NCI-H146 treated with DMSO at 0.1 percent for 48 hours (cell line): ENCODE measurements at regions not wholly inside any gene's neighbourhood (a gene's known extent, or its start where the extent isn't known, plus 50 kb on each side); places are given as distances from the start of the nearest gene placed in this dataset.
A peak's percentile ranks its signal among the peaks of the same experiment; 100 is the strongest.

Experiments
- DNase-seq: peaks from one replicate; lab custom pipeline; 2025; ENCODE audit not compliant: unreplicated experiment; lab: John Stamatoyannopoulos, UW

GRCh38 chr17:77872199-77872598 is 86.3 kb upstream of the TNRC6C start:
- DNase-seq: no peak

- no peak for DNase-seq
Observed at GRCh38 chr17:77872714-77873499, 85.6 kb upstream of the TNRC6C start.

GRCh38 chr17:77873500-77874302 is 84.8 kb upstream of the TNRC6C start:
- no peak for DNase-seq

GRCh38 chr17:77874303-77875050 is 84.0 kb upstream of the TNRC6C start:
- DNase-seq: no peak

- DNase-seq: no peak
Observed at GRCh38 chr17:77875051-77875780, 83.3 kb upstream of the TNRC6C start.

GRCh38 chr17:77875881-77876509 is 82.5 kb upstream of the TNRC6C start:
- no peak for DNase-seq

GRCh38 chr17:77877036-77877435 is 81.5 kb upstream of the TNRC6C start:
- DNase-seq: no peak

GRCh38 chr17:77877646-77878355 is 80.7 kb upstream of the TNRC6C start:
- DNase-seq: no peak

GRCh38 chr17:77879226-77879895 is 79.1 kb upstream of the TNRC6C start:
- DNase-seq: no peak

- no peak for DNase-seq
Observed at GRCh38 chr17:77879896-77880280, 78.6 kb upstream of the TNRC6C start.

- no peak for DNase-seq
Observed at GRCh38 chr17:77880711-77881450, 77.6 kb upstream of the TNRC6C start.

- no peak for DNase-seq
Observed at GRCh38 chr17:77881545-77881944, 77.0 kb upstream of the TNRC6C start.

GRCh38 chr17:77882040-77882439 is 76.5 kb upstream of the TNRC6C start:
- no peak for DNase-seq

- no peak for DNase-seq
Observed at GRCh38 chr17:77882481-77883212, 75.9 kb upstream of the TNRC6C start.

GRCh38 chr17:77883213-77883650 is 75.3 kb upstream of the TNRC6C start:
- no peak for DNase-seq

GRCh38 chr17:77884019-77884418 is 74.5 kb upstream of the TNRC6C start:
- peak; percentile 6 for DNase-seq

- no peak for DNase-seq
Observed at GRCh38 chr17:77884967-77885641, 73.4 kb upstream of the TNRC6C start.
